ENCODE measurements at regions not wholly inside any gene's neighbourhood (a gene's known extent, or its start where the extent isn't known, plus 50 kb on each side); places are given as distances from the start of the nearest gene placed in this dataset.

- H3K4me3 Mint-ChIP-seq, result no peak overlapping the region
- peaks cover 17% of the 10 kb centered on the region for H3K27me3 Mint-ChIP-seq (ENCODE audit: low read depth)
- H3K9me3 Mint-ChIP-seq, result no peaks in the 10 kb centered on the region
- TF ChIP-seq CTCF (IDR thresholded peaks at IDR 0.05; ENCODE audit: unreplicated experiment in 3 of 3), result no peak
- H3K27ac Mint-ChIP-seq, result no peak overlapping the region
- peaks cover 8% of the 10 kb centered on the region for H3K4me1 Mint-ChIP-seq
- no peaks in the 10 kb centered on the region for H3K36me3 Mint-ChIP-seq (ENCODE audit: low read depth)
These were observed 289.4 kb upstream of the EEF2KMT start for GRCh38 chr16:5386989-5387388.

- Mint-ChIP-seq H3K27me3 (ENCODE audit: low read depth) (peaks cover 17% of the 10 kb centered on the region), H3K4me3 (no peak overlapping the region), H3K36me3 (ENCODE audit: low read depth) (no peaks in the 10 kb centered on the region), H3K4me1 (peaks cover 8% of the 10 kb centered on the region), H3K9me3 (no peaks in the 10 kb centered on the region), H3K27ac (no peak overlapping the region)
- no peak for TF ChIP-seq CTCF (IDR thresholded peaks at IDR 0.05; ENCODE audit: unreplicated experiment in 3 of 3)
These were observed 288.2 kb upstream of the EEF2KMT start for GRCh38 chr16:5385811-5386210.

DNA sequence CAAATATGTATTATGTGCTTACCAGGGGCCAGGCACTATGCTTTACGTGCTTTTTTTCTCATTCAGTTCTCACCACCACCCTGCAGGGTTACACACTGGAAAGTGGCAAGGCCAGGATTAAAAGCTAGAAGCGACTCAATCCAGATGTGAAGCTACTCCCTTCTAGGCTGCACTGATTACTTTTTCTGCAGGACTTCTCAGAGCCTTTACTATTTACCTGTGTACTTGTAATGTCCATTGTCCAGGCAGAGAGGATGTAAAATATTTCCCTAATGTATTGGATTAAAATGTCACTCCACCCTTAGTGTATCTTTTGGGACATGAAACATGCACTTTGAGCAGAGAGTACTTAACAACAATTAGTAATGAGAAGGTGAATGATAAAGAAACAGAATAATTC, 287.5 kb upstream of the EEF2KMT start:
- Mint-ChIP-seq H3K9me3 (no peaks in the 10 kb centered on the region), H3K4me1 (peaks cover 8% of the 10 kb centered on the region), H3K27me3 (ENCODE audit: low read depth) (peaks cover 17% of the 10 kb centered on the region), H3K4me3 (no peak overlapping the region), H3K36me3 (ENCODE audit: low read depth) (no peaks in the 10 kb centered on the region), H3K27ac (no peak overlapping the region)
- TF ChIP-seq CTCF (IDR thresholded peaks at IDR 0.05; ENCODE audit: unreplicated experiment in 3 of 3), result no peak

DNA sequence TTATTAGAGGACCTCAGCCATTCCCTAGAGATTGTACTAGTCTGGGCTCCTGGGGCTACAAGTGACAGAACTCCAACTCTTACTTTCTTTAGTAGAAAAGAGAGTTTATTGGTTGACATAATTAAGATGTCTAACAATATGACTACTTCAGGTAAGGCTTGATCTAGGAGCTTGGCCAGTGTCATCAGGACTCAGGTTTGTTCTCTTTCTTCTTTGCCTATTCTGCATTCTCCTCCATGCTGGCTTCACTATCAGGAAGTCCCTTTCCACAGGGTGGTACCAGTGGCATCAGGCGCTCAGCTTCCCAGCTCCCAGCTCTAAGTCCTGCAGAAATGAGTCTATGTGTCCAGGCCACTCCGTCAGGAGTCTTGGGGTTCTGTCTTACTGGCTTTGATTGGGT, 286.1 kb upstream of the EEF2KMT start:
- Mint-ChIP-seq H3K9me3 (no peaks in the 10 kb centered on the region), H3K27ac (no peak overlapping the region), H3K4me1 (peaks cover 8% of the 10 kb centered on the region), H3K4me3 (no peak overlapping the region), H3K27me3 (ENCODE audit: low read depth) (peaks cover 17% of the 10 kb centered on the region), H3K36me3 (ENCODE audit: low read depth) (no peaks in the 10 kb centered on the region)
- no peak for TF ChIP-seq CTCF (IDR thresholded peaks at IDR 0.05; ENCODE audit: unreplicated experiment in 3 of 3)

- Mint-ChIP-seq H3K36me3 (ENCODE audit: low read depth) (no peaks in the 10 kb centered on the region), H3K27me3 (ENCODE audit: low read depth) (peaks cover 21% of the 10 kb centered on the region), H3K27ac (no peak overlapping the region), H3K4me1 (peaks cover 8% of the 10 kb centered on the region), H3K9me3 (no peaks in the 10 kb centered on the region), H3K4me3 (no peak overlapping the region)
- no peak for TF ChIP-seq CTCF (IDR thresholded peaks at IDR 0.05; ENCODE audit: unreplicated experiment in 3 of 3)
These were observed 284.9 kb upstream of the EEF2KMT start for GRCh38 chr16:5382484-5382883.

DNA sequence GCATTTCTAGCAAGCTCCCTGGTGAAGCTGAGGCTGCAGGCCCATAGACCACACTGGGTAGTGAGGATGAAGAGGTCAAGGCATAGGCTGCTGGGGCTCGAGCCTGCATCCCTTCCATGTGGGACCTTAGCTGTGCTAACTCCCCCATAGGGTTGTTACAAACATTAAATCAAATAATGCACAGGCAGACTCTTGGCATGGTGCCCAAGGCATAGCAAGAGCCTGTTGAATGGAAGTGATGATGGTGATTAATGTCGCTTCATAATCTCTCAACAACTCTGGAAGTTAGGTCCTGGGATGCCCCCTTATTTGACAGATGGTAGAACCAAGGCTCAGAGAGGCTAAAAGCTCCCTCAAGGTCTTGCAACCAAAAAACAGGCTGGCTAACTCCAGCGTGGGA, 283.9 kb upstream of the EEF2KMT start:
- H3K36me3 Mint-ChIP-seq (ENCODE audit: low read depth), result no peaks in the 10 kb centered on the region
- H3K4me3 Mint-ChIP-seq, result no peak overlapping the region
- H3K9me3 Mint-ChIP-seq, result no peaks in the 10 kb centered on the region
- no peak for TF ChIP-seq CTCF (IDR thresholded peaks at IDR 0.05; ENCODE audit: unreplicated experiment in 3 of 3)
- H3K27ac Mint-ChIP-seq, result no peak overlapping the region
- peaks cover 8% of the 10 kb centered on the region for H3K4me1 Mint-ChIP-seq
- peaks cover 24% of the 10 kb centered on the region for H3K27me3 Mint-ChIP-seq (ENCODE audit: low read depth)

Measured in nephron (organoid).